ENCODE measurements at regions not wholly inside any gene's neighbourhood (a gene's known extent, or its start where the extent isn't known, plus 50 kb on each side); places are given as distances from the start of the nearest gene placed in this dataset.

DNA sequence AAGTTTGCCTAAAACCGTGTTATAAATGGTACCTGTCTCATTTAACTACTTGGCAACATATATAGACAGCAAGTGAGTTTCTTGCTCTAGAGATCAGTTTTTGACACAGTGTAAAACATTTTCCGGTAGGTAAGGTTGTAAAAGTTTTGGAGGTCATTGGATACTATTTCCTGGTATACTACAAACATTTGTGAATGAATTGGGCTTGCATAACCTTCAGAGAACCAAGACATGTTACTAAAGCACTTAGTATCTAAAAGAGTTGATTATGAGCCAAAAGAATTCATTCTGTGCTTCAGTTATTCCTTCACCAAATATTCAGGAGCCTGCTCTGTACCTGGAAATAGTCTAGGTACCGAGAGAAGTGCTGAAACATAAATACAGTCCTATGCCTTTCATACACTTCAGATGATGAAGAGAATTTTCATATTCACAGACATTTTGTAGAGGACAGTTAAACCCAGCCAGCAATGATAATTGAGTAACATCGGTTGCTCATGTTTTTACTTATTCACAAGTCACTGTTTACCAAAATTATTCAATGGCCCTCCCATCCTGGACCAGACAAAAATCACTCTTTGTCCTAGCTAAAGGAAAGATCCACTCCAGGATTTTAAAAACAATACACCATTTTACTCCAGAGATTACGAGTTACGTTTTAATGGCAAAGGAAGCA lies 319.4 kb upstream of the RBMS1 start:
- Mint-ChIP-seq H3K36me3 (ENCODE audit: low read depth) (no peaks in the 10 kb centered on the region), H3K4me3 (no peak overlapping the region), H3K9me3 (no peaks in the 10 kb centered on the region), H3K27me3 (ENCODE audit: low read depth, poor library complexity) (peaks cover 3% of the 10 kb centered on the region), H3K27ac (no peak overlapping the region), H3K4me1 (no peaks in the 10 kb centered on the region)
- no peak for DNase-seq
- TF ChIP-seq CTCF (IDR thresholded peaks at IDR 0.05): no peak

DNA sequence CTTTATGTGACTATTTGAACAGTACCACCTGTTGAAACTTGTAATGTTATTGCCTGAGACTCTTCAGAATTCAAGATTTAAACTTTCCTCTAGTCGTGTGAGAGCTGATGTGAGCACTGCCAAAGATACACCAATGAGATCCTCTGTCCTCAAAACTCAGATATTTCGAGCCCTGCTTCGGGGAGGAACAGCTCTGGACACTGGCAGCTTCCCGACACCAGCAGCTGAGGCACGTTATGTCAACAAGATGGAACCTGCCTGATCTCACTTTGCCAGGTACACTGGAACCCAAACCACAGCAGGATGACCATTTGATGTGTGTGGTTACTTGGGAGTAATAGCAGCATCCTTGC lies 319.9 kb upstream of the RBMS1 start:
- H3K27me3 Mint-ChIP-seq (ENCODE audit: low read depth, poor library complexity): peaks cover 3% of the 10 kb centered on the region
- H3K9me3 Mint-ChIP-seq: no peaks in the 10 kb centered on the region
- H3K4me1 Mint-ChIP-seq: no peaks in the 10 kb centered on the region
- no peak overlapping the region for H3K4me3 Mint-ChIP-seq
- no peak for TF ChIP-seq CTCF (IDR thresholded peaks at IDR 0.05)
- H3K36me3 Mint-ChIP-seq (ENCODE audit: low read depth): no peaks in the 10 kb centered on the region
- no peak for DNase-seq
- H3K27ac Mint-ChIP-seq: no peak overlapping the region

- peaks cover 12% of the 10 kb centered on the region for H3K9me3 Mint-ChIP-seq
- no peaks in the 10 kb centered on the region for H3K4me1 Mint-ChIP-seq
- no peak overlapping the region for H3K4me3 Mint-ChIP-seq
- no peak for TF ChIP-seq CTCF (IDR thresholded peaks at IDR 0.05)
- H3K27me3 Mint-ChIP-seq (ENCODE audit: low read depth, poor library complexity): peaks cover 3% of the 10 kb centered on the region
- H3K36me3 Mint-ChIP-seq (ENCODE audit: low read depth): no peaks in the 10 kb centered on the region
- no peak overlapping the region for H3K27ac Mint-ChIP-seq
- no peak for DNase-seq
These were observed 323.4 kb upstream of the RBMS1 start for GRCh38 chr2:160816916-160817499.

DNA sequence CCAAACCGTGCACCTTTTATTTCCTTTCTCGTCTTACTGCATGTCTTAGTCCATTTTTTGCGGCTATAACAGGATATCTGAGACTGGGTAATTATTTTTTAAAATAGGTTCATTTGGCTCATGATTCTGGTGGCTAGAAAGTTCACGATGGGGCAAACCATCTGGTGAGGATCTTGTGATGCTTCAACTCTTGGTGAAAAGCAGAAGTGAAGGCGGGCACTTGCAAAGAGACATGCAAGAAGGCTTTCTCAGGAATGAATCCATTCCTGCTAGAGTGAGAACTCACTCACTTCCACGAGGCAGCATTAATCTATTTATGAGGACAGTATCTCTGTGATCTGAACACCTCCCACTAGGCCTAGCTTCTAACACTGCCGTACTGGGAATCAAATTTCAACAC lies 327.1 kb upstream of the RBMS1 start:
- no peak for DNase-seq
- Mint-ChIP-seq H3K36me3 (ENCODE audit: low read depth) (peaks cover 19% of the 10 kb centered on the region), H3K9me3 (peaks cover 46% of the 10 kb centered on the region), H3K27me3 (ENCODE audit: low read depth, poor library complexity) (no peaks in the 10 kb centered on the region), H3K4me1 (no peaks in the 10 kb centered on the region), H3K27ac (no peak overlapping the region), H3K4me3 (no peak overlapping the region)
- no peak for TF ChIP-seq CTCF (IDR thresholded peaks at IDR 0.05)

DNA sequence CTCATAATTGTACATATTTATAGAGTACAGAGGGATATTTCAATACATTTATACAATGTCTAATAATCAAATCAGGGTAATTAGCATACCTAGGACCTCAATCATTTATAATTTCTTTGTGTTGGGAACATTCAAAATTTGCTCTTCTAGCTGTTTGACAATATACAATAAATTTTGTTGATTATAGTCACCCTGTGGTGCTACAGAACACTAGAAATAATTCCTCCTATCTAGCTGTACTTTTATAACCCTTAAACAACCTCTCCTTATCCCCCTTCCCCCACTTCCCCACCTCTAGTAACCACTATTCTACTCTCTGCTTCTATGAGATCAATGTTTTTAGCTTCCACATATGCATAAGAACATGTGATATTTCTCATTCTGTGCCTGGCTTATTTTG lies 328.4 kb upstream of the RBMS1 start:
- no peaks in the 10 kb centered on the region for H3K27me3 Mint-ChIP-seq (ENCODE audit: low read depth, poor library complexity)
- H3K27ac Mint-ChIP-seq: no peak overlapping the region

More for the DNA sequence above, 328.4 kb upstream of the RBMS1 start:
- no peak overlapping the region for H3K4me3 Mint-ChIP-seq
- peaks cover 24% of the 10 kb centered on the region for H3K36me3 Mint-ChIP-seq (ENCODE audit: low read depth)
- no peak for TF ChIP-seq CTCF (IDR thresholded peaks at IDR 0.05)
- H3K4me1 Mint-ChIP-seq: no peaks in the 10 kb centered on the region
- DNase-seq: no peak
- H3K9me3 Mint-ChIP-seq: peaks cover 56% of the 10 kb centered on the region

Measured in nephron progenitor cell (in vitro differentiated cells).